ENCODE measurements at regions not wholly inside any gene's neighbourhood (a gene's known extent, or its start where the extent isn't known, plus 50 kb on each side); places are given as distances from the start of the nearest gene placed in this dataset.

DNA sequence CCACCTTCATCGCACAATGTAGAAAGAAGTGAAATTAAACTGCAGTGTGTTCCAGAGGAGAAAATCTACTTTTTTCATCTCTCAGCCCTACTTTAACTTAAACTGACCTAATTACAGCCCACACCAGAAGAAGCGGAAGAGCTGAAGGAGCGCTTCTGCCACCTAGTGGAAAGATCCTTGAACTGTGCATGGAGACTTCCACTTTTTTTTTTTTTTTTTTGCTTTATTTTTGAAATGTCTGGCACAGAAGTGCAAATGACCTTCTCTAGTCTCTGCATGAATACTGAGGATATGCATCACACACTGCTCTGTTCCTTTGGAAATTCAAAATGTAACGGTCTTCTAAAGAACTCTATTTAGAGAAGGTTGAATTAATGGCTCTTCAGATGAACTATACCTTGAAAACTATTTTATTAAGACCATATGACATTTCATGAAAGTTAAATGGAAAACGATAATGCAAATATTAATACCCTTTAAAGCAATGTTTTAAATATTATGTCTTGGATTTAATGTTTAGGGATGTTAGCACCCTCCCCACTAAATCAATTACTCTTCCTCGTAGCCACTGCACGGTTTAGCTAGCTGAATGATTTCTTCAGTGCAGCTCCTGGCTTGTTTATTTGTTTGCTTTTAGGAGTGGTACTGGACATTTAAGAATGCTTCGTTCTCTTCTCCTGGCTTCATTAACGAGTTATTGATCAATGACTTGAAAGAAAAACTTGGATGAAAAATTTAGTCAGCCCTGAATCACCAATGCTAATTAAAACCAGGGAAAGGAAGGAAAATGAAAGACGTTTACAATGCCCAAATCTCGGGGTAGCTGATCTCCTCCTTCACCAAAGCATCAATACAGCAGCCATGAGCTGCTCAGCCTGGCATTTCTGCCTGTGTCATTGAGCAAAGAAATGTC lies 569.6 kb upstream of the GJE1 start:
- TF ChIP-seq EZH2 (optimal IDR thresholded peaks at IDR 0.05; ENCODE audit: low read depth, low read length) (no peak), EZH2phosphoT487 (IDR thresholded peaks at IDR 0.05; ENCODE audit: low read length) (no peak)
- TF ChIP-seq, protein P1, sequence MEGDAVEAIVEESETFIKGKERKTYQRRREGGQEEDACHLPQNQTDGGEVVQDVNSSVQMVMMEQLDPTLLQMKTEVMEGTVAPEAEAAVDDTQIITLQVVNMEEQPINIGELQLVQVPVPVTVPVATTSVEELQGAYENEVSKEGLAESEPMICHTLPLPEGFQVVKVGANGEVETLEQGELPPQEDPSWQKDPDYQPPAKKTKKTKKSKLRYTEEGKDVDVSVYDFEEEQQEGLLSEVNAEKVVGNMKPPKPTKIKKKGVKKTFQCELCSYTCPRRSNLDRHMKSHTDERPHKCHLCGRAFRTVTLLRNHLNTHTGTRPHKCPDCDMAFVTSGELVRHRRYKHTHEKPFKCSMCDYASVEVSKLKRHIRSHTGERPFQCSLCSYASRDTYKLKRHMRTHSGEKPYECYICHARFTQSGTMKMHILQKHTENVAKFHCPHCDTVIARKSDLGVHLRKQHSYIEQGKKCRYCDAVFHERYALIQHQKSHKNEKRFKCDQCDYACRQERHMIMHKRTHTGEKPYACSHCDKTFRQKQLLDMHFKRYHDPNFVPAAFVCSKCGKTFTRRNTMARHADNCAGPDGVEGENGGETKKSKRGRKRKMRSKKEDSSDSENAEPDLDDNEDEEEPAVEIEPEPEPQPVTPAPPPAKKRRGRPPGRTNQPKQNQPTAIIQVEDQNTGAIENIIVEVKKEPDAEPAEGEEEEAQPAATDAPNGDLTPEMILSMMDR (IDR thresholded peaks at IDR 0.05; ENCODE audit: low read length): peak; percentile 82
